Keratinocyte (primary cell): ENCODE measurements at regions not wholly inside any gene's neighbourhood (a gene's known extent, or its start where the extent isn't known, plus 50 kb on each side); places are given as distances from the start of the nearest gene placed in this dataset.

Experiments
- DNase-seq: peaks from one replicate; pipeline ENCODE4 v3.0.0-alpha.2; 2011; ENCODE audit warnings: low read depth, missing footprints, low spot score
- FAIRE-seq: peaks from 2 replicates; lab custom pipeline; 2011; peaks lifted over from hg19 to GRCh38; lab: Jason Lieb, UNC
- H2AFZ ChIP-seq: 2 replicates; pipeline ENCODE4 v1.6.0; 2012; ENCODE audit warnings: low read length, control low read depth, inconsistent platforms; ENCODE audit not compliant: control insufficient read depth
- H3K27ac ChIP-seq: 2 replicates; pipeline ENCODE4 v1.5.1; 2011; ENCODE audit warnings: low read length; ENCODE audit not compliant: control insufficient read depth, insufficient read depth
- H3K27me3 ChIP-seq: 3 replicates; pipeline ENCODE4 v1.6.0; 2011; ENCODE audit warnings: low read length; ENCODE audit not compliant: control insufficient read depth, insufficient read depth; ENCODE audit errors: extremely low read depth
- H3K36me3 ChIP-seq, 2 experiments: 2 replicates in 1 of 2; 3 replicates in 1 of 2; pipeline ENCODE4 v1.5.1; 2011; ENCODE audit warnings: low read length in 2 of 2, mild to moderate bottlenecking in 1 of 2; ENCODE audit not compliant: control insufficient read depth in 2 of 2, insufficient read depth in 2 of 2; ENCODE audit errors: extremely low read depth in 1 of 2
- H3K4me1 ChIP-seq: 3 replicates; pipeline ENCODE4 v1.5.1; 2011; ENCODE audit warnings: low read length; ENCODE audit not compliant: control insufficient read depth, insufficient read depth; ENCODE audit errors: extremely low read depth
- H3K4me2 ChIP-seq: 3 replicates; pipeline ENCODE4 v1.6.0; 2011; ENCODE audit warnings: low read depth, low read length; ENCODE audit not compliant: control insufficient read depth, insufficient read depth; ENCODE audit errors: extremely low read depth
- H3K4me3 ChIP-seq, 3 experiments: fragments of 200-600 bp in 1 of 3; sonication (generic) in 1 of 3; 2 replicates in 2 of 3; 3 replicates in 1 of 3; pipeline ENCODE4 v1.5.1; 2011 to 2016; ENCODE audit warnings: low read length in 3 of 3, mild to moderate bottlenecking in 3 of 3, control low read depth in 2 of 3, inconsistent platforms in 1 of 3, low read depth in 1 of 3, mixed read lengths in 1 of 3, mixed run types in 1 of 3, moderate library complexity in 1 of 3; ENCODE audit not compliant: control insufficient read depth in 2 of 3, insufficient read depth in 2 of 3; ENCODE audit errors: extremely low read depth in 1 of 3
- H3K79me2 ChIP-seq: 2 replicates; pipeline ENCODE4 v1.6.0; 2012; ENCODE audit warnings: low read length; ENCODE audit not compliant: control insufficient read depth, insufficient read depth
- H3K9ac ChIP-seq: 3 replicates; pipeline ENCODE4 v1.6.0; 2011; ENCODE audit warnings: low read length; ENCODE audit not compliant: control insufficient read depth, insufficient read depth; ENCODE audit errors: extremely low read depth
- H3K9me1 ChIP-seq: 3 replicates; pipeline ENCODE4 v1.6.0; 2011; ENCODE audit warnings: low read length; ENCODE audit not compliant: control insufficient read depth, insufficient read depth; ENCODE audit errors: extremely low read depth
- H3K9me3 ChIP-seq: 2 replicates; pipeline ENCODE4 v1.5.1; 2012; ENCODE audit warnings: low read depth, low read length; ENCODE audit not compliant: control insufficient read depth
- H4K20me1 ChIP-seq: 3 replicates; pipeline ENCODE4 v1.6.0; 2011; ENCODE audit warnings: low read length; ENCODE audit not compliant: control insufficient read depth, insufficient read depth; ENCODE audit errors: extremely low read depth
- CTCF ChIP-seq, 3 experiments: IDR thresholded peaks in 1 of 3; conservative IDR thresholded peaks in 1 of 3; optimal IDR thresholded peaks in 1 of 3; 2 replicates in 2 of 3; 3 replicates in 1 of 3; pipeline versions ENCODE3 to v1.5.1; 2011; ENCODE audit warnings: low read length in 3 of 3, mild to moderate bottlenecking in 3 of 3, moderate library complexity in 2 of 3, control low read depth in 1 of 3, inconsistent platforms in 1 of 3; ENCODE audit not compliant: insufficient read depth in 2 of 3; ENCODE audit errors: extremely low read depth in 1 of 3
- EZH2 ChIP-seq: IDR thresholded peaks from one replicate; pipeline ENCODE4 v1.6.1; 2012; ENCODE audit warnings: inconsistent platforms, mild to moderate bottlenecking, low read length, moderate library complexity
- dilution Hi-C: fragments of 300-500 bp; cut with MboI; formaldehyde crosslinking; loops from one replicate; pipeline ENCODE4 v1.7.0; 2020; ENCODE audit warnings: low sequenced_read_pairs; ENCODE audit not compliant: extremely low pct_ligation_motif_present

- Histone ChIP-seq H3K9me1 (no peaks in the 10 kb centered on the region), H3K4me3 (no peak overlapping the region), H3K4me1 (no peaks in the 10 kb centered on the region), H3K27ac (no peak overlapping the region), H3K36me3 (no peaks in the 10 kb centered on the region), H4K20me1 (no peaks in the 10 kb centered on the region), H2AFZ (no peak overlapping the region), H3K9me3 (no peaks in the 10 kb centered on the region), H3K79me2 (no peaks in the 10 kb centered on the region), H3K27me3 (no peaks in the 10 kb centered on the region), H3K9ac (no peak overlapping the region), H3K4me2 (no peak overlapping the region)
- dilution Hi-C loops = no loop called here
- FAIRE-seq = no peak
- no peak for TF ChIP-seq EZH2
- TF ChIP-seq CTCF (optimal IDR thresholded peaks at IDR 0.05 in 1 of 3, IDR thresholded peaks at IDR 0.05 in 1 of 3, conservative IDR thresholded peaks at IDR 0.05 in 1 of 3; ENCODE audit: extremely low read depth in 1 of 3, insufficient read depth in 2 of 3, low read length in 3 of 3) = no peak
- DNase-seq = no peak
These were observed 169.5 kb upstream of the OR13F1 start for GRCh38 chr9:104334549-104334948.

GRCh38 chr9:104339692-104340091 is 164.4 kb upstream of the OR13F1 start:
- Histone ChIP-seq H3K4me1 (no peaks in the 10 kb centered on the region), H3K9me1 (no peaks in the 10 kb centered on the region), H3K4me2 (no peak overlapping the region), H4K20me1 (no peaks in the 10 kb centered on the region), H3K4me3 (no peak overlapping the region), H3K79me2 (no peaks in the 10 kb centered on the region), H3K27ac (no peak overlapping the region), H3K9me3 (no peaks in the 10 kb centered on the region), H3K27me3 (no peaks in the 10 kb centered on the region), H3K9ac (no peak overlapping the region), H3K36me3 (no peaks in the 10 kb centered on the region), H2AFZ (no peak overlapping the region)
- no peak for DNase-seq
- FAIRE-seq = no peak
- TF ChIP-seq CTCF (optimal IDR thresholded peaks at IDR 0.05 in 1 of 3, IDR thresholded peaks at IDR 0.05 in 1 of 3, conservative IDR thresholded peaks at IDR 0.05 in 1 of 3; ENCODE audit: extremely low read depth in 1 of 3, insufficient read depth in 2 of 3, low read length in 3 of 3) (no peak), EZH2 (no peak)
- dilution Hi-C loops = no loop called here
